ENCODE measurements at regions not wholly inside any gene's neighbourhood (a gene's known extent, or its start where the extent isn't known, plus 50 kb on each side); places are given as distances from the start of the nearest gene placed in this dataset.

DNA sequence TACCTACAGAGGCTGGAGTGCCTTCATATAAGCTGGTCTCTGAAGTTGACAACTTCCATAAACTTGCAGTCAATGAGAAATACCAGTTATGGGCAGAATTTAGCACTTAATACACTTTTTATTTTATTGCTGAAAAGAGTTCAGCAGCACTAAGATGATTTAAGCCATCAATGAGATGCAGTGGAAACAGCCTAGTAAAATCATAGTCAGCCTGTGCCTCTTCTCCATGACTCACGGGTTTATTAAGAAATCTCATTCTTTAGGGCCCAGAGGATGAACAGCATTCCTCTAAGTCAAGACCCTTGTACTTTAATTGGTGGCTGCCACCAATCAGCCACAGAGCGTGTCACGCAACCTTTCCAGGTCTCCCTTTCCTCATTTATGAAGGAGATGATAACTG is 1357.9 kb upstream of the CELF4 start:
- no peak for DNase-seq

DNA sequence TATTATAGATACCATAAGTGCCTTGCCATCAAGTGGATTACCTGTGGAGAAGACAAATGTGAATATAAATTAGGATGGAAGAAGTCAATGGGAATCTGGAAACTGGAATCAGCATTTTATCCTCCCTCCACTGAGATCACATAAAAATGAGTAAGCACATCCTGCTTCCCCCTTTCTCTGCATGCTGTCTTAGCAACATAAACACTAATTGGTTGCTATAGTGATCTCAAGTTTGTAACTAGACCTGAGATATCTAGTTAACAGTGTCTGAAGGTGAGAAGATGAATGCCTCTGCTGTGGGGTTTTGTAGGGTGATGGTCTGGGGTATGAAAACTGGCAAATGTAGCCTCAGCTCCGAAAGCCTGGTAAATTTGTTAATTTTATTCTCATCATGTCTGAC is 1357.5 kb upstream of the CELF4 start:
- no peak for DNase-seq

DNA sequence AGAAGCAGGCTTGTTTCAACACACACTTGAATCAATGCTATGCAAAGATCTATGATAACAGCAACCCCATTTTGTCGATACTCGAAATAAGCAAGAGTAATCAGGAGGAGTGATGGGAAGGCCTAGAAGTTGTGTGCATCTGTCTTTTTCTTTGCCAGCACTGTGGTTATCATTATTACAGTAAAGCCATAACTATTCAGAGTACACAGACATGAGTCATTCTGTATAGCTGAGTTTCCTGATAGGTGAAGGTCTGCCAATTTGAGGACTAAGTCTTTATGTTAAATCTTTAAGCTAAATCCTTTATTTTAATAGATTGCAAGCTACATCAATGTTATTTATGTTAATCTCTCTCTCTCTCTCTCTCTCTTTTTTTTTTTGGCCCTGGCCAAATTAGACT is 1344.4 kb upstream of the CELF4 start:
- no peak for DNase-seq

DNA sequence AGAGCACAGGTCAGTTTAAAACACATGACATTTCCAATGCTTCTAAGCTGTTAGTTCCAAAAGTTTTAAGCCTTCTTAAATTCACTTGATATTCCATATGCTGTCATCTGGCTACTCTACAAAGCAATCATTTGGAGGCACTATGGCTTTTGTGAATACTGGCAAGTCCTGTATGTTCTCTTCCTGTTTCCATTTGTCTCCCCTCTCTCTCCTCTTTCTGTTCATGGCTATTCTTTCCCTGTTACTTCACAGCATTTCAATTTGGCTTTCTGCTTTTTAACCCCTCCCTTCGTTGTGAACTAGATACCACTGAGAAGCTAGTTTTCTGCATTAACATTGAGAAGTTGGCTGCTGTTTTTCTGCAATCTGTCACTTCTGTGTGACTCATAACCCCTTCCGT is 1337.2 kb upstream of the CELF4 start:
- DNase-seq = peak; percentile 33

DNA sequence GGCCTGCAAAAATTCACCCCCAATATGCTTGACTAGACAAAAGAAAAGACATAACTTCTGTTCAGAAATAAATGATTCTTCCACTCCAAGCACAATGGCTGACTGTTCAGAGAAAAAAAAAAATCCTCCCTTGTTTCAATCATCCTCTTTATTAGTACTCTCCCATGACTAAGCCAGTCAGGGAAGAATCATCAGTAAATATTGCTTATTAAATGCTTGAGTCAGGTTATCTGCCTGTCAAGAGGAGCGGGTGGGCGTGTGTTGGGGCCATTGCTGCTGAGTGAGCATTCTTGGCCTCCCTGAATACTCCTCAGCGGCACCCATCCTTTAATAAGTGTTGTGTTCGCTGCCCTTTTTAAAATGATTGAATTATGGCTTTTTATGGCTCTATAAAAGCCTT is 1334.8 kb upstream of the CELF4 start:
- DNase-seq = no peak

DNA sequence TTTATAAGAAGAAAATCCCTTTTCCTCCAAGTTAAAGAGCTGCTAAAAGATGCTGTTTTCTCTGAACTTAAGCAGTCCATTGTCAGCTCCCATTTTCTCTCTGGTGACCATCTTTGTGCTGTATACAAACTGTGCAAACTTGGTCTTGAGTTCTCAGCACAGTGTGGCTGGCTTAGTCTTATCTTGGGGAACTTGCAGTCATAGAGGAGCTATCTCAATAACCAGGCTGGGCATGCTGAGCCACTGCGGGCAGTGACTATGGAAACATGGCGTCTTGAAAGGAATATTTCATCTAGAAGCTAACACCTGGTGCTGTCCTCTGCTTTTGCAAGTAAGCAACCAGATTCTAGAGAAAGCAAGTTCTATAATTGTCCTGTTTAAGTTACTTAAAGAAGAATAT is 1334.4 kb upstream of the CELF4 start:
- no peak for DNase-seq

- no peak for DNase-seq
Observed at GRCh38 chr18:38899252-38899651, 1333.7 kb upstream of the CELF4 start.

DNA sequence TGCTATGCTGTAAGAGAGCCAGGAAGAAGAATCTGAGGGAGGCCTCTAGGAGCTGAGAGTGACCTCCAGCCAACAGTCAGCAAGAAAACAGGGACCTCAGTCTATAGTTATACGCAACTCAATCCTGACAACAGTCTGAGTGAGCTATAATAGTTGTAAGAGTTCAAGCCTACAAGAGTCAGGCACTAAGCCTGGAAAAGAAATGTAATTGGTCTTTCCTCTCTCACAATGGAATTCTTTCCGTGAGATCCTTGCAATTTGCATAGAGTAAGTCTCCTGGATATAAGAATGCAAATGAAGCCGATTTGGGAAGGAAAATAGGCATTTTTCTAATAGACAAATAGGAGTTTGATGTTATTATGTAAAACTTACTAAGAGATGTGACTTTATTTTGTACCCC is 1332.6 kb upstream of the CELF4 start:
- DNase-seq = no peak

GRCh38 chr18:38895560-38895959 is 1330.0 kb upstream of the CELF4 start:
- DNase-seq = peak; percentile 51

- DNase-seq = no peak
Observed at GRCh38 chr18:38887671-38888020, 1322.0 kb upstream of the CELF4 start.

DNA sequence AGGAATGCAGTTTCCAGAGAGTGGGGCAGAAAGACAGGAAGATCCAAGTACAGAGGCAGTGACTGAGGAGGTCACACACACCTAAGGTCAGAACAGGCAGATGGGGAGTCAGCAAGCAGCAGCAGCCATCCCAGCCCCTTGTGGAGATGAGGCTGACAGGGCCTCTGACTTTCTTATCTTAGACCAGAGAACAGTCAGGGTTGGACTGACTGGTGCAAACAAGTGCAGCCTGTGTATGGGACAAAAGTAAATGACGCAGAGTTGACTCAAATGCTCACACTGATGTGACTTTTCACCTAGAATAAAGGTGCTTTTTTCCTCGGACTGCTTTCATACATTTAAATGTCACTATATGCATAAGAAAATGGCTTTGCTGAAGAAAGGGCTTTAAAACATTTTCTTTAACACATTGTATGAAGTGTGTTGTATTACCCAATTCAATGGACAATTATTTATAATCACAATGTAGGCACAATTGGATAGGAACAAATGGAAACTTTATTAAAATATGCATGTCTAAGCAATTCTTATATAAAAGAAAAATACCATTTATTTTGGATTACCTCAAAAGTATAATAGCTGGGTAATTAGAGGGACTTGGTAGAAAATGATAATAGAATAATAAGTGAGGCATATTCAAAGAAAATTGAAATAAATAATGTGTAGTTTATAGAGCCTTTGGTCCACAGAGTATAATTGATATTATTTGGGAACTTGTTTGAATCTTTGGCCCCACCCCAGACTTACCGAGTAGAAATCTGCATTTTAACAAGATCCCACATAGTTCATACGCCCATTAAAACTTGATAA is 1321.5 kb upstream of the CELF4 start:
- DNase-seq = no peak

GRCh38 chr18:38886235-38886634 is 1320.6 kb upstream of the CELF4 start:
- DNase-seq = no peak

DNA sequence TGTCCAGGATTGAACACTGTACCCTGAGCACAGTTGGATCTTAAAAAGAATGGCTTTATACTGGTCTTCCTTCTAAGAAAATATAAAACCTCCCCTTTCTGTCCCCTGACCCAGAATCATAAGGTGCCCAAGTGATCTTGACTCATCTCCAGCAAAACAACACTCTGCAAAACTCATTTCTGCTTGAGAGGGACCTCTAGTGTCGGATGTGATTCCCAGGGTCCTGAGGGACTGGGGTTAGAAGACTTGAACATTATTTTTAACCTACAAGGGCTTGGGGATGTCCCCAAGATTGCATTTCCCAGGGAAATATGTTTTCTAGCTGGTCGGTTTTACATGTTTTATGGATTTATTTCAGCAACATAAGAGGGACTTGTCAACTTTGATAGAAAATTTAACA is 1318.5 kb upstream of the CELF4 start:
- DNase-seq = no peak

- DNase-seq = no peak
Observed at GRCh38 chr18:38883111-38883510, 1317.5 kb upstream of the CELF4 start.

DNA sequence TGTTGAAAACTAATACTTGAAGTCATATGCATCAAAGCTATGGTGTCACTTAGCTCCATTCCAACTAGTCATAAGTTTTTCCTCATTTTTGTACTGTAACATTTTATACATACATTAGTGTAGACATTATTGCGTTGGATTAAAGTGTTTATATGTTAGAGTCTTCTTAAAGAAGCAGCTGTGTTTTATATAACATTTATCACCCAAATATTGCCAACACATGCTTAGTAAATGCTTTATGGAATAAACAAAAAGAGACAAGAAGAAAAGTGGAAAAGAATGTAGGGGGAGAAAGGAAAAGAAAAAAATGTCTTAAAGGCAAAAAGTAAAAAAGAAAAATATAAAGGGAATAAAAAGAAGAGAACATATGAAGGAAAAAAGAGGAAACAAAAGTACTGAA is 1314.3 kb upstream of the CELF4 start:
- no peak for DNase-seq

DNA sequence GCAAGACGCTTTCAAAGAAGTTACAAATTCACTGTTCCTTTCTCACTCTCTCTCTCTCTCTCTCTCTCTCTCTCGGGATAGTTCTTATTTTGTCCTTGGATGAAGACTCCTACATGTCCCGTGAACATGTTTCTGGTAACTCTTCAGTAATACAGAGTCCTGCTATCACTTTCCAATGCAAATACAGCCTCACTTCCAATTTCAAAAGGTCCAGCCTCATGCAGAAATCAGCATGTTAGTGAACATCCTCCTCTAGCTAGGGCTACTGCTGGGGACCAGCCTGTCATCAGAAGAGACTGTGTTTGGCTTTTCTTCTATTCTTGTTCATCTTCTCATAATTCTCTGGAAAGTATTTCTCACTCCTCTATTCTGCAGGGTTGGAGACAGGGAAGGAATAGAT is 1306.7 kb upstream of the CELF4 start:
- DNase-seq = no peak

GRCh38 chr18:38868757-38869156 is 1303.2 kb upstream of the CELF4 start:
- no peak for DNase-seq

DNA sequence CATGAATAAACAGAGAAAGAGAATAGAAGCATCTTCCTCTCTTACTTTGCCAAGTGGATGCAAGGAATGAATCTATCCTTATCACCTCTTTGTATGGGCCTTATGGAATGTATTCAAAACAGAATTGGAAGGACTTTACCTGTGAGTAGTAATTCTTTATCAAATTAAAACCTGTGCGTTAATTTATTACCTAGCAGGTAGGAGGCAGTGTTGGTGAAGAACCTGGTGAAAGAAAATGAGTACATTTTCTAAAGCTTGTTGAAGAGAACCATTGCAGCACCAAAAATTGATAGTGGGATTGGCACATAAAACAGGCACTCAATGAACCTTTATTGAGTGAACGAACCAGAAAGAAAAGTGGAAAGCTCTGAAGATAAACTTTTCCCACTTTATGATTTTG is 1302.1 kb upstream of the CELF4 start:
- no peak for DNase-seq

- no peak for DNase-seq
Observed at GRCh38 chr18:38851526-38851925, 1285.9 kb upstream of the CELF4 start.

GRCh38 chr18:38847326-38847725 is 1281.7 kb upstream of the CELF4 start:
- DNase-seq = no peak

GRCh38 chr18:38843291-38843690 is 1277.7 kb upstream of the CELF4 start:
- DNase-seq = peak; percentile 4

- DNase-seq = no peak
Observed at GRCh38 chr18:38826247-38826646, 1260.6 kb upstream of the CELF4 start.

- no peak for DNase-seq
Observed at GRCh38 chr18:38811209-38811608, 1245.6 kb upstream of the CELF4 start.

GRCh38 chr18:38810789-38811188 is 1245.2 kb upstream of the CELF4 start:
- DNase-seq = no peak

- no peak for DNase-seq
Observed at GRCh38 chr18:38807915-38808314, 1242.3 kb upstream of the CELF4 start.

Measured in hindlimb muscle (tissue), 1 donor.